Astrocyte (in vitro differentiated cells and primary cell): ENCODE measurements at regions not wholly inside any gene's neighbourhood (a gene's known extent, or its start where the extent isn't known, plus 50 kb on each side); places are given as distances from the start of the nearest gene placed in this dataset.

ENCODE experiments used
- DNase-seq: peaks from one replicate; pipeline ENCODE4 v3.0.0-alpha.2; 2010; ENCODE audit warnings: low read depth
- FAIRE-seq: peaks from 2 replicates; lab custom pipeline; 2011; peaks lifted over from hg19 to GRCh38; lab: Jason Lieb, UNC
- H2AFZ ChIP-seq: 2 replicates; pipeline ENCODE4 v1.6.0; 2012; ENCODE audit warnings: low read depth, low read length, inconsistent platforms
- H3K27ac ChIP-seq: 2 replicates; pipeline ENCODE4 v1.5.1; 2011; ENCODE audit warnings: low read depth, low read length, inconsistent platforms
- H3K27me3 ChIP-seq: 2 replicates; pipeline ENCODE4 v1.6.0; 2011; ENCODE audit warnings: low read length, inconsistent platforms; ENCODE audit not compliant: insufficient read depth
- H3K36me3 ChIP-seq: 2 replicates; pipeline ENCODE4 v1.5.1; 2011; ENCODE audit warnings: low read length, inconsistent platforms; ENCODE audit not compliant: insufficient read depth
- H3K4me1 ChIP-seq: 2 replicates; pipeline ENCODE4 v1.5.1; 2011; ENCODE audit warnings: low read length, inconsistent platforms; ENCODE audit not compliant: insufficient read depth
- H3K4me2 ChIP-seq: 2 replicates; pipeline ENCODE4 v1.6.0; 2012; ENCODE audit warnings: low read length, inconsistent platforms
- H3K4me3 ChIP-seq: 2 replicates; pipeline ENCODE4 v1.5.1; 2011; ENCODE audit warnings: low read depth, mild to moderate bottlenecking, low read length, inconsistent platforms; ENCODE audit not compliant: insufficient read depth
- H3K79me2 ChIP-seq: 2 replicates; pipeline ENCODE4 v1.6.0; 2012; ENCODE audit warnings: mild to moderate bottlenecking, low read length, inconsistent platforms; ENCODE audit not compliant: insufficient read depth
- H3K9ac ChIP-seq: 2 replicates; pipeline ENCODE4 v1.6.0; 2012; ENCODE audit warnings: mild to moderate bottlenecking, low read length, inconsistent platforms
- H3K9me3 ChIP-seq: 2 replicates; pipeline ENCODE4 v1.5.1; 2012; ENCODE audit warnings: low read depth, mild to moderate bottlenecking, low read length, inconsistent platforms; ENCODE audit not compliant: insufficient read depth
- H4K20me1 ChIP-seq: 2 replicates; pipeline ENCODE4 v1.6.0; 2012; ENCODE audit warnings: low read length, inconsistent platforms; ENCODE audit not compliant: insufficient read depth
- H3K27ac Mint-ChIP-seq: one replicate; pipeline ENCODE4 v1.8.0; 2021; ENCODE audit warnings: mild to moderate bottlenecking, mixed read lengths; ENCODE audit not compliant: unreplicated experiment
- H3K27me3 Mint-ChIP-seq: one replicate; pipeline ENCODE4 v1.8.0; 2021; ENCODE audit warnings: low read depth, mixed read lengths; ENCODE audit not compliant: unreplicated experiment
- H3K36me3 Mint-ChIP-seq: one replicate; pipeline ENCODE4 v1.8.0; 2021; ENCODE audit warnings: low read depth, mixed read lengths; ENCODE audit not compliant: unreplicated experiment
- H3K4me1 Mint-ChIP-seq: one replicate; pipeline ENCODE4 v1.8.0; 2021; ENCODE audit warnings: low read depth, mixed read lengths; ENCODE audit not compliant: unreplicated experiment
- H3K4me3 Mint-ChIP-seq: one replicate; pipeline ENCODE4 v1.8.0; 2021; ENCODE audit warnings: mild to moderate bottlenecking, moderate library complexity, mixed read lengths; ENCODE audit not compliant: unreplicated experiment
- H3K9me3 Mint-ChIP-seq: one replicate; pipeline ENCODE4 v1.8.0; 2021; ENCODE audit warnings: mild to moderate bottlenecking, mixed read lengths; ENCODE audit not compliant: unreplicated experiment
- CTCF ChIP-seq: IDR thresholded peaks from 2 replicates; pipeline ENCODE4 v1.5.1; 2011; ENCODE audit warnings: low read depth, mild to moderate bottlenecking, inconsistent platforms, low read length, moderate library complexity; ENCODE audit not compliant: insufficient read depth
- EZH2 ChIP-seq: IDR thresholded peaks from 2 replicates; pipeline ENCODE4 v1.6.1; 2012; ENCODE audit warnings: mild to moderate bottlenecking, low read length, inconsistent platforms; ENCODE audit not compliant: insufficient read depth

- Histone ChIP-seq H3K9ac (no peak overlapping the region), H3K27ac (no peak overlapping the region), H4K20me1 (no peaks in the 10 kb centered on the region), H3K79me2 (no peaks in the 10 kb centered on the region), H3K4me3 (no peak overlapping the region), H3K4me1 (no peaks in the 10 kb centered on the region), H2AFZ (peak overlapping the region; percentile 7), H3K4me2 (no peak overlapping the region), H3K36me3 (no peaks in the 10 kb centered on the region), H3K9me3 (peaks cover 4% of the 10 kb centered on the region), H3K27me3 (no peaks in the 10 kb centered on the region)
- no peaks in the 10 kb centered on the region for H3K27me3 Mint-ChIP-seq
- no peaks in the 10 kb centered on the region for H3K36me3 Mint-ChIP-seq
- no peak for TF ChIP-seq EZH2
- no peak for TF ChIP-seq CTCF
- no peak overlapping the region for H3K27ac Mint-ChIP-seq
- peaks cover 1% of the 10 kb centered on the region for H3K4me1 Mint-ChIP-seq
- FAIRE-seq (peak; percentile 58), DNase-seq (no peak)
- peaks cover 7% of the 10 kb centered on the region for H3K9me3 Mint-ChIP-seq
- H3K4me3 Mint-ChIP-seq: no peak overlapping the region
Observed at GRCh38 chr5:93285461-93285860, 295.6 kb downstream of the NR2F1-AS1 start.

GRCh38 chr5:93281980-93282772 is 298.8 kb downstream of the NR2F1-AS1 start:
- Histone ChIP-seq H3K79me2 (no peaks in the 10 kb centered on the region), H3K9me3 (peaks cover 4% of the 10 kb centered on the region), H3K36me3 (no peaks in the 10 kb centered on the region), H2AFZ (no peak overlapping the region), H4K20me1 (no peaks in the 10 kb centered on the region), H3K4me3 (no peak overlapping the region), H3K4me1 (no peaks in the 10 kb centered on the region), H3K4me2 (no peak overlapping the region), H3K9ac (no peak overlapping the region), H3K27ac (no peak overlapping the region), H3K27me3 (no peaks in the 10 kb centered on the region)
- no peaks in the 10 kb centered on the region for H3K36me3 Mint-ChIP-seq
- H3K27ac Mint-ChIP-seq: no peak overlapping the region
- H3K4me1 Mint-ChIP-seq: peaks cover 1% of the 10 kb centered on the region
- no peak for FAIRE-seq
- peaks cover 5% of the 10 kb centered on the region for H3K9me3 Mint-ChIP-seq
- no peaks in the 10 kb centered on the region for H3K27me3 Mint-ChIP-seq
- no peak for DNase-seq
- no peak for TF ChIP-seq EZH2
- H3K4me3 Mint-ChIP-seq: no peak overlapping the region

DNA sequence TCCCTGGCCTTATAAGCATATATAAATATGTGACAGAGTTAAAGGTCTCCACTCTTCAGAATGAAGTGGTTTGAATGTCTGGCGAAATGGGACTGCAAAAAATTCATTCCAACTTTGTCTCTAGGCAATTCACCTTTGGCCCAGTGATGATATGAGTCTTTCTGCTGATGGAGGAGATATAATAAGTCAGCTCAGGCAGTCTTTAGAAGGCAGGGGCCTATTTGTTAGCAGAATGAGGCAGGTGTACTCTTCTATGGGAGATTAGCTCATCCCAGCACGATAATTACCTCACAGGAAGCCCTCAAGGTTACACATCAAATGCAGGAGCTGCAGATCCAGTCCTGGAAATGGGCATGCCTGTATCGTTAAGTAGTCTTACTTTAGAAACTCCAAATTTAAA is 300.5 kb downstream of the NR2F1-AS1 start:
- no peaks in the 10 kb centered on the region for H3K27me3 Mint-ChIP-seq
- no peak for DNase-seq
- TF ChIP-seq EZH2: no peak
- TF ChIP-seq CTCF: no peak
- H3K9ac ChIP-seq: no peak overlapping the region
- no peak for FAIRE-seq
- no peak overlapping the region for H3K4me3 ChIP-seq
- H3K4me1 ChIP-seq: no peaks in the 10 kb centered on the region
- no peaks in the 10 kb centered on the region for H3K36me3 ChIP-seq
- H3K9me3 ChIP-seq: no peaks in the 10 kb centered on the region
- H3K4me2 ChIP-seq: no peak overlapping the region
- H3K27ac Mint-ChIP-seq: no peak overlapping the region
- H3K36me3 Mint-ChIP-seq: no peaks in the 10 kb centered on the region
- H2AFZ ChIP-seq: no peak overlapping the region
- H3K27ac ChIP-seq: no peak overlapping the region
- H4K20me1 ChIP-seq: no peaks in the 10 kb centered on the region
- H3K9me3 Mint-ChIP-seq: no peaks in the 10 kb centered on the region
- H3K4me1 Mint-ChIP-seq: peaks cover under 1% of the 10 kb centered on the region
- H3K4me3 Mint-ChIP-seq: no peak overlapping the region
- no peaks in the 10 kb centered on the region for H3K27me3 ChIP-seq
- H3K79me2 ChIP-seq: no peaks in the 10 kb centered on the region
